ENCODE measurements at regions not wholly inside any gene's neighbourhood (a gene's known extent, or its start where the extent isn't known, plus 50 kb on each side); places are given as distances from the start of the nearest gene placed in this dataset.

DNA sequence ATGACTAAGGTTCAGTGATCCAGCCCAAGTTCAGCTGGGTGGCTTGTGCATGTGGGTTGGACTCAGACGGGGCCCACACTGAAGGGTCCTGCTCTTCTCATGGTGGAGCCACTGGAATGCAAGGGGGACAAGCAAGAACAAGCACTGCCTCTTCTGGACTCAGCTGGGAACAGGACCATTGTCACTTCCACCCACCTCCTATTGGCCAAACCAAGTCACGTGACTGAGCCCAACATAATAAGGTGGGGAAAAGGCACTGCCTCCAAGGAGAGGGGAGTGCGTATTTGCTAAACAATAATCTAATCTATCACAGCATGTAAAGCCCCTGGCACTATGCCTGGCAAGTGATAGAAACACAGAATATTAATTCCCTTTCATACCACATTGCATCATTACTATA is 87.1 kb downstream of the CHST1 start:
- H3K27ac Mint-ChIP-seq, result no peak overlapping the region
- no peaks in the 10 kb centered on the region for H3K9me3 Mint-ChIP-seq
- no peak overlapping the region for H3K4me3 ChIP-seq (ENCODE audit: low read depth, low read length)
- H3K27ac ChIP-seq (ENCODE audit: insufficient read depth, low read length, poor library complexity, severe bottlenecking), result no peak overlapping the region
- H3K9me3 ChIP-seq (ENCODE audit: control insufficient read depth in 2 of 2, low read length in 2 of 2), result no peaks in the 10 kb centered on the region
- H3K36me3 Mint-ChIP-seq, result no peaks in the 10 kb centered on the region
- peaks cover 3% of the 10 kb centered on the region for H3K27me3 ChIP-seq (ENCODE audit: control insufficient read depth, insufficient read depth, low read length)
- H3K36me3 ChIP-seq (ENCODE audit: control insufficient read depth, insufficient read depth, low read length), result no peaks in the 10 kb centered on the region
- H3K4me3 Mint-ChIP-seq, result no peak overlapping the region
- no peaks in the 10 kb centered on the region for H3K4me1 ChIP-seq (ENCODE audit: control insufficient read depth, insufficient read depth, low read length, poor library complexity, severe bottlenecking)
- H3K27me3 Mint-ChIP-seq, result peaks cover 16% of the 10 kb centered on the region
- ATAC-seq (ENCODE audit: low read depth in 2 of 2) (no peak), DNase-seq (no peak)
- no peaks in the 10 kb centered on the region for H3K4me1 Mint-ChIP-seq

- Histone ChIP-seq H3K27me3 (ENCODE audit: control insufficient read depth, insufficient read depth, low read length) (peaks cover under 1% of the 10 kb centered on the region), H3K27ac (ENCODE audit: insufficient read depth, low read length, poor library complexity, severe bottlenecking) (no peak overlapping the region), H3K36me3 (ENCODE audit: control insufficient read depth, insufficient read depth, low read length) (no peaks in the 10 kb centered on the region), H3K4me1 (ENCODE audit: control insufficient read depth, insufficient read depth, low read length, poor library complexity, severe bottlenecking) (no peaks in the 10 kb centered on the region), H3K4me3 (ENCODE audit: low read depth, low read length) (no peak overlapping the region), H3K9me3 (ENCODE audit: control insufficient read depth in 2 of 2, low read length in 2 of 2) (no peaks in the 10 kb centered on the region)
- H3K36me3 Mint-ChIP-seq, result no peaks in the 10 kb centered on the region
- no peak for DNase-seq
- no peaks in the 10 kb centered on the region for H3K9me3 Mint-ChIP-seq
- H3K27ac Mint-ChIP-seq, result no peak overlapping the region
- ATAC-seq (ENCODE audit: low read depth in 2 of 2), result no peak
- H3K27me3 Mint-ChIP-seq, result peaks cover 16% of the 10 kb centered on the region
- H3K4me3 Mint-ChIP-seq, result no peak overlapping the region
- no peaks in the 10 kb centered on the region for H3K4me1 Mint-ChIP-seq
Measured at GRCh38 chr11:45577752-45578151, 87.7 kb downstream of the CHST1 start.

DNA sequence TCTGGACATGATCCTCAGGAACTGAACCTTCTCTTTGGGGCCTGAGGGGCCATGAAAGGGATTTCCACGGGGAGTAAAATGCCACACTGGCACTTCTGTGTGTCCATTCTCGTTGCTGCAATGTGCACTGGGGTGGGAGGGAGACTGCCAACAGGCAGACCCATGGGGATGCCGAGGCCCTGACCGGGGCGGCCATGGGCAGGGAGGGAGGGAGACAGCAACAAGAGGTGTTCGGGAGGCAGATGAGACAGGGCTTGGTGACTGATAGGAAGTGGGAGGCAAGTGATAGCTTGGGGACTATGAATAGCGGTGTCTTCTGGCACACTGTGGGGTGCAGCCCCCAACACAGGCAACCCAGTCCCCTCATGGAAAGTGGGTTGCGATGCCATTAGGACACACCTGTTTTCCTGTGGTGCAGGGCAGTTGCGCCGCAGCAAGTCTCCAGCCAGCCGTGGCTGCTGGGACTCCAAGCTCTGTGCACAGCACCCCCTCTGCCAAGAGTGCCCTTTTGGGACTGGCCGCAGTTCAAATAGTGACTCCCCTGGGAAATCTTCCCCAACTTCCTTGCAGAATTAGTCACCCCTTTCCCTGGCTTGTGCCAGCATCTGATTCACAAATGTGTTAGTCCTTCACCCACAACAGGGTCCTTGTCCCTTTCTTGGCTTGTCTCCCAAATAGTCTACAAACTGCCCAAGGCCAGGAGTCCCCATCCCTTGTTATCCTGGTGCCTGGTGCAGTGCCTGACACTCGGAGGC is 88.8 kb downstream of the CHST1 start:
- Histone ChIP-seq H3K4me1 (ENCODE audit: control insufficient read depth, insufficient read depth, low read length, poor library complexity, severe bottlenecking) (no peaks in the 10 kb centered on the region), H3K27ac (ENCODE audit: insufficient read depth, low read length, poor library complexity, severe bottlenecking) (no peak overlapping the region), H3K27me3 (ENCODE audit: control insufficient read depth, insufficient read depth, low read length) (no peaks in the 10 kb centered on the region), H3K36me3 (ENCODE audit: control insufficient read depth, insufficient read depth, low read length) (no peaks in the 10 kb centered on the region), H3K9me3 (ENCODE audit: control insufficient read depth in 2 of 2, low read length in 2 of 2) (no peaks in the 10 kb centered on the region), H3K4me3 (ENCODE audit: low read depth, low read length) (no peak overlapping the region)
- Mint-ChIP-seq H3K4me3 (no peak overlapping the region), H3K36me3 (no peaks in the 10 kb centered on the region), H3K4me1 (no peaks in the 10 kb centered on the region), H3K27ac (no peak overlapping the region), H3K9me3 (no peaks in the 10 kb centered on the region), H3K27me3 (peaks cover 9% of the 10 kb centered on the region)
- ATAC-seq (ENCODE audit: low read depth in 2 of 2), result peak in 1 of 2 donors; percentile 17
- no peak for DNase-seq

DNA sequence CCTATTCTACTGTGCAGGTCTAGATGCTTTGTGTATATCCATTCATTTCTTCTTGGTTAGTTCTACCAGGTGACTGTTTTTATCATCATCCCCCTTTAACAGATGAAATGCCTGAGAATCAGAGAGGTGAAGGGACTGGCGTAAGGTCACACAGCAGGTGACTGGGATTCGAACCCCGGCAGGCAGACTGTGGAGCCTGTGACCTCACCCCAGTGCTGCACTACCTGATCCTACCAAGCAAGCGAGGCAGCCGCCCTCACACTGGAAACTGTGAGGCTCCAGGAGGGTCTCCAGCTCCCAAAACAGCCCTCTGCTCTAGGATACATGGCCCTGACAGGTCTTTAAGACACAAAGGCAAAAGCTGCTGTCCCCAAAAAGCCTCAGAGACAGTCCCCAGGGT is 91.7 kb downstream of the CHST1 start:
- H3K27me3 Mint-ChIP-seq, result peaks cover 4% of the 10 kb centered on the region
- Histone ChIP-seq H3K9me3 (ENCODE audit: control insufficient read depth in 2 of 2, low read length in 2 of 2) (no peaks in the 10 kb centered on the region), H3K36me3 (ENCODE audit: control insufficient read depth, insufficient read depth, low read length) (no peaks in the 10 kb centered on the region), H3K4me1 (ENCODE audit: control insufficient read depth, insufficient read depth, low read length, poor library complexity, severe bottlenecking) (no peaks in the 10 kb centered on the region), H3K27ac (ENCODE audit: insufficient read depth, low read length, poor library complexity, severe bottlenecking) (no peak overlapping the region), H3K27me3 (ENCODE audit: control insufficient read depth, insufficient read depth, low read length) (no peaks in the 10 kb centered on the region), H3K4me3 (ENCODE audit: low read depth, low read length) (no peak overlapping the region)
- no peak overlapping the region for H3K4me3 Mint-ChIP-seq
- H3K36me3 Mint-ChIP-seq, result no peaks in the 10 kb centered on the region
- H3K4me1 Mint-ChIP-seq, result no peaks in the 10 kb centered on the region
- H3K9me3 Mint-ChIP-seq, result no peaks in the 10 kb centered on the region
- DNase-seq (no peak), ATAC-seq (ENCODE audit: low read depth in 2 of 2) (no peak)
- no peak overlapping the region for H3K27ac Mint-ChIP-seq

DNA sequence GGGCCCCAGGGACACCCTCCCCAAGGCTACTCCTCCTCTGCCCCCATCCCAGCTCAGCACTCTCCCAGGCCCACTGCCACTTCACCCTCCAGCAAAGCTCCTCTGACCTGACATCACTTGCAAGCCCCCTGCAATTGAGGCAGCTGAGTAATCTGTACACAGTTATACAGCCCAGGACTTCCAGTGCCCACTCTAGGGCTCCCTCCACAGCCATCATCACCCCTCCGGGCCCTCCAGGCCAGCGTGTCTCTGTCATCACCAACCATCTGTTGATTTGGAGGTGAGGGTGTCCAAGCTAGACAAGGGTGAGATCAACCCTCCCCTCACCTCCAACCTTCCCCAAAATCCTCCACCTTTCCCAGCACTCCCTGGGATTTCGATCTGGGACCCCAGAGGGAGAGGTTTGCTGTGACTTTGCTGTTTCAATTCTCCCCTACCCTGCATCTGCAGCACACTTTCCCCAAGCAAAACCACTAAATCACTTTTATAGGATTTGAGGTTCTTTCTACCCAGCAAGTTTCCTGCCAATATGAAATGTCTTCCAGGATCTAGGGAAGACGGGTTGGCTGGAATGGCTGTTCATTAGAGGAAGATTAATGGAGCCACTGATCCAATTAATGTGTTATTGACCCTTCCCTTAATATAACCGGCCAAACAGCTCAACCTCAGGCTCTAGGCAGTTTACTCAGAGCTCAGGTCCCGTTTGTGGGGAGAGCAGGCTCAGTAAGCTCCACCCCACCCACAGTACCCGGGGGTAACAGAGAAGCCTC is 92.9 kb downstream of the CHST1 start:
- Histone ChIP-seq H3K9me3 (ENCODE audit: control insufficient read depth in 2 of 2, low read length in 2 of 2) (no peaks in the 10 kb centered on the region), H3K27ac (ENCODE audit: insufficient read depth, low read length, poor library complexity, severe bottlenecking) (no peak overlapping the region), H3K27me3 (ENCODE audit: control insufficient read depth, insufficient read depth, low read length) (no peaks in the 10 kb centered on the region), H3K36me3 (ENCODE audit: control insufficient read depth, insufficient read depth, low read length) (no peaks in the 10 kb centered on the region), H3K4me1 (ENCODE audit: control insufficient read depth, insufficient read depth, low read length, poor library complexity, severe bottlenecking) (no peaks in the 10 kb centered on the region), H3K4me3 (ENCODE audit: low read depth, low read length) (no peak overlapping the region)
- ATAC-seq (ENCODE audit: low read depth in 2 of 2) (no peak), DNase-seq (no peak)
- Mint-ChIP-seq H3K27ac (no peak overlapping the region), H3K4me1 (no peaks in the 10 kb centered on the region), H3K36me3 (no peaks in the 10 kb centered on the region), H3K9me3 (no peaks in the 10 kb centered on the region), H3K27me3 (peaks cover 4% of the 10 kb centered on the region), H3K4me3 (peak overlapping the region in 1 of 4 donors; percentile 5)

GRCh38 chr11:45569776-45570175 is 95.6 kb downstream of the CHST1 start:
- H3K9me3 Mint-ChIP-seq, result no peaks in the 10 kb centered on the region
- no peaks in the 10 kb centered on the region for H3K4me1 Mint-ChIP-seq
- no peaks in the 10 kb centered on the region for H3K36me3 Mint-ChIP-seq
- no peaks in the 10 kb centered on the region for H3K9me3 ChIP-seq (ENCODE audit: control insufficient read depth in 2 of 2, low read length in 2 of 2)
- no peak overlapping the region for H3K27ac Mint-ChIP-seq
- H3K27me3 ChIP-seq (ENCODE audit: control insufficient read depth, insufficient read depth, low read length), result no peaks in the 10 kb centered on the region
- no peak overlapping the region for H3K4me3 Mint-ChIP-seq
- H3K4me1 ChIP-seq (ENCODE audit: control insufficient read depth, insufficient read depth, low read length, poor library complexity, severe bottlenecking), result no peaks in the 10 kb centered on the region
- no peaks in the 10 kb centered on the region for H3K27me3 Mint-ChIP-seq
- H3K36me3 ChIP-seq (ENCODE audit: control insufficient read depth, insufficient read depth, low read length), result no peaks in the 10 kb centered on the region
- H3K4me3 ChIP-seq (ENCODE audit: low read depth, low read length), result no peak overlapping the region
- no peak overlapping the region for H3K27ac ChIP-seq (ENCODE audit: insufficient read depth, low read length, poor library complexity, severe bottlenecking)
- no peak for DNase-seq
- ATAC-seq (ENCODE audit: low read depth in 2 of 2), result no peak

DNA sequence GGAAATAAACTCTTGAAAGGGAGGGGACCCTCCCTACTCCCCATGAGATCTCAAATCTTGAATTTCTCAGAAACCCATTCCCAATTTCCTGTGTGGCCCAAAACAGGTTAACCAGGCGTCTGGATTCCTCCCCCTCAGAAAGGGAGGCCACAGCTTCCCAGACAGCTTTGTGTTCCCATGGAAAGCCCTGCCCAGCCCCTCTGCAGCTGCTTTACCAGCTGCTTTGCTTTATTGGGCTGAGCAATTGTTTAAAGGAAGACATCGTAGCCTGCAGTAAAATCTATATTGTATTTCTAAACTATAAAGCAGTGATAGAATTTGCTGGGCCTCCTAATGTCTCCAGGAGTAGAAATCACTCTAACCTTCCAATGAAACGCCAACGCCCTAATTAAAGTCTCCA is 97.4 kb downstream of the CHST1 start:
- no peak for ATAC-seq (ENCODE audit: low read depth in 2 of 2)
- no peak for DNase-seq
- Histone ChIP-seq H3K9me3 (ENCODE audit: control insufficient read depth in 2 of 2, low read length in 2 of 2) (no peaks in the 10 kb centered on the region), H3K36me3 (ENCODE audit: control insufficient read depth, insufficient read depth, low read length) (no peaks in the 10 kb centered on the region), H3K4me1 (ENCODE audit: control insufficient read depth, insufficient read depth, low read length, poor library complexity, severe bottlenecking) (no peaks in the 10 kb centered on the region), H3K4me3 (ENCODE audit: low read depth, low read length) (no peak overlapping the region), H3K27ac (ENCODE audit: insufficient read depth, low read length, poor library complexity, severe bottlenecking) (no peak overlapping the region), H3K27me3 (ENCODE audit: control insufficient read depth, insufficient read depth, low read length) (no peaks in the 10 kb centered on the region)
- H3K4me3 Mint-ChIP-seq, result no peak overlapping the region
- no peaks in the 10 kb centered on the region for H3K9me3 Mint-ChIP-seq
- H3K27ac Mint-ChIP-seq, result no peak overlapping the region
- H3K36me3 Mint-ChIP-seq, result no peaks in the 10 kb centered on the region
- H3K27me3 Mint-ChIP-seq, result no peaks in the 10 kb centered on the region
- no peaks in the 10 kb centered on the region for H3K4me1 Mint-ChIP-seq
